ENCODE measurements at regions not wholly inside any gene's neighbourhood (a gene's known extent, or its start where the extent isn't known, plus 50 kb on each side); places are given as distances from the start of the nearest gene placed in this dataset.

DNA sequence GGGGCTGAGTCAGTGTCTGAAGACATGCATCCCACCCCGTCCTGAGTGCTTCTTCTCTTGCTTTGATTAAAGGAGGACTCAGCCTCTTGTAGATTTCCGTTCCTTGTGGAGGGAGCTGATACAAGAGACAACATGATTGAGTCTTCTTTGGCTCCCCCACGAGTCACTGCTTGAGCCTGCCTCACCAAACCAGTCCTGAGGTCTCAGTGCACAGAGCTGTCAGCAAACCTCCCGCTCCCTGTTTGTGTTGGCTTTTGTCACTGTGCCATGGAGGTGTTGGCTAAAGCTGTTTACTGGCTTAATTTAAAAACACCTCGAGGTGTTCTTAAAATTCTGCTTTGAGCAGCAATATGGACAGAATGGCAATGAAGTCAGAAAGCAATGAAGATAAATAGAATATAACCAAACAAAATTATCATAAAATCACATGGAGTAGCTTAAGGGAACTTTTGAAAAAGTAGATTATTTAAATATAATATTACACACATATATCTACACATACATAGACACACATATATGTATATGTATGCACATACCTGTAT is 234.1 kb upstream of the ANKRD55 start:
- intact Hi-C loops (cut with micrococcal nuclease), result no loop called here
- Mint-ChIP-seq H3K27ac (peak overlapping the region in 2 of 7 donors; percentile 96), H3K36me3 (peaks cover 3 to 12% of the 10 kb centered on the region in 2 donors), H3K4me3 (no peak overlapping the region), H3K4me1 (peaks cover 48% of the 10 kb centered on the region), H3K9me3 (peaks cover 0 to 3% (median 0%) of the 10 kb centered on the region in 7 donors), H3K27me3 (ENCODE audit: low read depth in 3 of 3) (peaks cover 0 to 3% (median under 1%) of the 10 kb centered on the region in 3 donors)
- Histone ChIP-seq H3K4me2 (replicated peaks; ENCODE audit: extremely low read depth, low read length, poor library complexity, severe bottlenecking) (no peak overlapping the region), H3K9me3 (replicated peaks in 1 of 2; ENCODE audit: control insufficient read depth in 1 of 2, insufficient read depth in 1 of 2, low read length in 2 of 2) (no peaks in the 10 kb centered on the region), H4K20me1 (ENCODE audit: insufficient read depth, low read length) (no peaks in the 10 kb centered on the region), H3K9ac (ENCODE audit: insufficient read depth, low read length, poor library complexity, severe bottlenecking) (no peak overlapping the region), H3K36me3 (replicated peaks in 1 of 2; ENCODE audit: control insufficient read depth in 1 of 2, insufficient read depth in 2 of 2, low read length in 2 of 2) (no peaks in the 10 kb centered on the region), H3K4me3 (replicated peaks in 1 of 3; ENCODE audit: low read depth in 2 of 3, low read length in 3 of 3) (no peak overlapping the region), H2AFZ (ENCODE audit: insufficient read depth, low read depth, low read length, poor library complexity, severe bottlenecking) (no peak overlapping the region), H3K27ac (ENCODE audit: low read depth in 1 of 2, low read length in 2 of 2) (peak overlapping the region in 1 of 2 donors; percentile 87), H3K27me3 (ENCODE audit: control insufficient read depth in 2 of 2, insufficient read depth in 2 of 2, low read length in 2 of 2) (no peaks in the 10 kb centered on the region), H3K4me1 (ENCODE audit: control insufficient read depth in 1 of 2, insufficient read depth in 2 of 2, low read length in 2 of 2) (peaks cover 36 to 43% of the 10 kb centered on the region in 2 donors), H3K79me2 (ENCODE audit: insufficient read depth, low read length) (no peaks in the 10 kb centered on the region)
- WGBS (ENCODE audit: insufficient coverage), result 98% methylated on average over 3 of the region's 5 CpGs
- no peak for DNase-seq
- TF ChIP-seq, protein P1, sequence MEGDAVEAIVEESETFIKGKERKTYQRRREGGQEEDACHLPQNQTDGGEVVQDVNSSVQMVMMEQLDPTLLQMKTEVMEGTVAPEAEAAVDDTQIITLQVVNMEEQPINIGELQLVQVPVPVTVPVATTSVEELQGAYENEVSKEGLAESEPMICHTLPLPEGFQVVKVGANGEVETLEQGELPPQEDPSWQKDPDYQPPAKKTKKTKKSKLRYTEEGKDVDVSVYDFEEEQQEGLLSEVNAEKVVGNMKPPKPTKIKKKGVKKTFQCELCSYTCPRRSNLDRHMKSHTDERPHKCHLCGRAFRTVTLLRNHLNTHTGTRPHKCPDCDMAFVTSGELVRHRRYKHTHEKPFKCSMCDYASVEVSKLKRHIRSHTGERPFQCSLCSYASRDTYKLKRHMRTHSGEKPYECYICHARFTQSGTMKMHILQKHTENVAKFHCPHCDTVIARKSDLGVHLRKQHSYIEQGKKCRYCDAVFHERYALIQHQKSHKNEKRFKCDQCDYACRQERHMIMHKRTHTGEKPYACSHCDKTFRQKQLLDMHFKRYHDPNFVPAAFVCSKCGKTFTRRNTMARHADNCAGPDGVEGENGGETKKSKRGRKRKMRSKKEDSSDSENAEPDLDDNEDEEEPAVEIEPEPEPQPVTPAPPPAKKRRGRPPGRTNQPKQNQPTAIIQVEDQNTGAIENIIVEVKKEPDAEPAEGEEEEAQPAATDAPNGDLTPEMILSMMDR (IDR thresholded peaks at IDR 0.05), result no peak

DNA sequence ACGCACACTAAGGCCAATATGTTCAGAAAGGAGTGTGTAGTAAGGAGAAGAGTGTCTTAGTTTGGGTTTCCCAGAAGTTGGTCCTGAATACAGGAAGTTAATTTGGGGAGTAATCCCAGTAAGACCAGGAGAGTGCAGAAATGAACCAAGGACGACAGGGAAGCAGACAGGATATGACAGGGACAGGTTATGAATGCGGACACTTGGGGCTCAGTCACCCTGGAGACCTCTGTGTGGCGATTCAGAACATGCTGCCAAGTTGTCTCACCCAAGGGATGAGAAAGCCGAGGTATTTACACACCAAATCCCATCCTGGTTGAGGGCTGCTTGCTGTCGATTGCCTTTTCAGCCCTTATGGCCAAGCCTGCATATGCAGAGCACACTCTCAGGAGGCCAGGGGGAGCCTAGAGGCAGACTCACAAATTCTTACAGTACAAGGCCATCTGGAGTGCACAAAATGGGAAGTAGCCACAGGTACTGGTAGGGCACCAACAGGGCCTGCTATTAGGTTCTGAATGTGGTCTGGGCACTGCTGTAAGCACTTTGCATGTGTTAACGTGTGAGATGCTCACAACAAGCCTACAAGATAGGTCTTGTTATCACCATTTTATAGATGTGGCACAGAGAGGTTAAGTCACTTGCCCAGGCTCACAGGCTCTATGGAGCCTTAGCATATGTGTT is 233.1 kb upstream of the ANKRD55 start:
- intact Hi-C loops (cut with micrococcal nuclease), result no loop called here
- Mint-ChIP-seq H3K27ac (peak overlapping the region; percentile 77 to 96 (median 96)), H3K4me1 (peaks cover 48% of the 10 kb centered on the region), H3K27me3 (ENCODE audit: low read depth in 3 of 3) (peaks cover 0 to 3% (median 0%) of the 10 kb centered on the region in 3 donors), H3K4me3 (peak overlapping the region in 1 of 2 donors; percentile 51), H3K36me3 (peaks cover 3 to 12% of the 10 kb centered on the region in 2 donors), H3K9me3 (peaks cover 0 to 3% (median 0%) of the 10 kb centered on the region in 7 donors)
- no peaks in the 10 kb centered on the region for H3K27me3 ChIP-seq (ENCODE audit: control insufficient read depth in 2 of 2, insufficient read depth in 2 of 2, low read length in 2 of 2)
- peak overlapping the region in 1 of 3 experiments; percentile 35 for H3K4me3 ChIP-seq (replicated peaks in 1 of 3; ENCODE audit: low read depth in 2 of 3, low read length in 3 of 3)
- TF ChIP-seq, protein P1 (IDR thresholded peaks at IDR 0.05), result no peak
- H3K9ac ChIP-seq (ENCODE audit: insufficient read depth, low read length, poor library complexity, severe bottlenecking), result no peak overlapping the region
- peaks cover 36 to 43% of the 10 kb centered on the region in 2 donors for H3K4me1 ChIP-seq (ENCODE audit: control insufficient read depth in 1 of 2, insufficient read depth in 2 of 2, low read length in 2 of 2)
- no peaks in the 10 kb centered on the region for H4K20me1 ChIP-seq (ENCODE audit: insufficient read depth, low read length)
- H3K4me2 ChIP-seq (replicated peaks; ENCODE audit: extremely low read depth, low read length, poor library complexity, severe bottlenecking), result peak overlapping the region; percentile 53
- H3K9me3 ChIP-seq (replicated peaks in 1 of 2; ENCODE audit: control insufficient read depth in 1 of 2, insufficient read depth in 1 of 2, low read length in 2 of 2), result no peaks in the 10 kb centered on the region
- peak overlapping the region; percentile 46 to 87 for H3K27ac ChIP-seq (ENCODE audit: low read depth in 1 of 2, low read length in 2 of 2)
- no peaks in the 10 kb centered on the region for H3K79me2 ChIP-seq (ENCODE audit: insufficient read depth, low read length)
- H3K36me3 ChIP-seq (replicated peaks in 1 of 2; ENCODE audit: control insufficient read depth in 1 of 2, insufficient read depth in 2 of 2, low read length in 2 of 2), result no peaks in the 10 kb centered on the region
- 92% methylated on average over 5 of the region's 7 CpGs for WGBS (ENCODE audit: insufficient coverage)
- H2AFZ ChIP-seq (ENCODE audit: insufficient read depth, low read depth, low read length, poor library complexity, severe bottlenecking), result peak overlapping the region; percentile 38
- DNase-seq, result peak; percentile 20 to 28 (median 27)
